ENCODE measurements at regions not wholly inside any gene's neighbourhood (a gene's known extent, or its start where the extent isn't known, plus 50 kb on each side); places are given as distances from the start of the nearest gene placed in this dataset.

GRCh38 chr4:114226179-114226578 lies 246.7 kb upstream of the ARSJ start:
- Histone ChIP-seq H2AFZ (no peak overlapping the region), H3K36me3 (ENCODE audit: low read depth) (no peaks in the 10 kb centered on the region), H3K4me2 (no peak overlapping the region), H3K27ac (no peak overlapping the region), H3K79me2 (ENCODE audit: low read depth) (no peaks in the 10 kb centered on the region), H3F3A (ENCODE audit: insufficient read depth, low read depth) (no peaks in the 10 kb centered on the region), H3K27me3 (ENCODE audit: insufficient read depth, low read depth) (no peaks in the 10 kb centered on the region), H4K20me1 (ENCODE audit: insufficient read depth) (no peaks in the 10 kb centered on the region), H3K9me2 (ENCODE audit: insufficient read depth) (no peaks in the 10 kb centered on the region), H3K4me1 (replicated peaks; ENCODE audit: insufficient read depth) (no peaks in the 10 kb centered on the region), H3K9me3 (ENCODE audit: insufficient read depth, low read depth) (no peaks in the 10 kb centered on the region), H3K4me3 (no peak overlapping the region)
- no peak for DNase-seq
- ChIA-PET CTCF (no interaction called here), POLR2A (ENCODE audit: unreplicated experiment) (no interaction called here)
- TF ChIP-seq EZH2 (IDR thresholded peaks at IDR 0.05; ENCODE audit: low read depth) (no peak), CTCF (conservative IDR thresholded peaks at IDR 0.05) (no peak)
- BruUV-seq (replicated peaks): no TSS peak
- intact Hi-C loops (cut with micrococcal nuclease; ENCODE audit: unreplicated experiment): no loop called here

- H3K36me3 ChIP-seq (ENCODE audit: low read depth): no peaks in the 10 kb centered on the region
- H3K4me1 ChIP-seq (replicated peaks; ENCODE audit: insufficient read depth): no peaks in the 10 kb centered on the region
- H2AFZ ChIP-seq: no peak overlapping the region
- POLR2A ChIA-PET (ENCODE audit: unreplicated experiment): no interaction called here
- CTCF ChIA-PET: no interaction called here
- H3K27ac ChIP-seq: no peak overlapping the region
- no TSS peak for BruUV-seq (replicated peaks)
- DNase-seq: no peak
- H3K9me3 ChIP-seq (ENCODE audit: insufficient read depth, low read depth): no peaks in the 10 kb centered on the region
- H3K4me3 ChIP-seq: no peak overlapping the region
- no peaks in the 10 kb centered on the region for H4K20me1 ChIP-seq (ENCODE audit: insufficient read depth)
- no peaks in the 10 kb centered on the region for H3K79me2 ChIP-seq (ENCODE audit: low read depth)
- intact Hi-C loops (cut with micrococcal nuclease; ENCODE audit: unreplicated experiment): no loop called here
- no peaks in the 10 kb centered on the region for H3K27me3 ChIP-seq (ENCODE audit: insufficient read depth, low read depth)
- H3K9me2 ChIP-seq (ENCODE audit: insufficient read depth): no peaks in the 10 kb centered on the region
- H3F3A ChIP-seq (ENCODE audit: insufficient read depth, low read depth): no peaks in the 10 kb centered on the region
- TF ChIP-seq EZH2 (IDR thresholded peaks at IDR 0.05; ENCODE audit: low read depth) (no peak), CTCF (conservative IDR thresholded peaks at IDR 0.05) (no peak)
- no peak overlapping the region for H3K4me2 ChIP-seq
Observed at GRCh38 chr4:114226968-114227760, 247.7 kb upstream of the ARSJ start.

- TF ChIP-seq CTCF (conservative IDR thresholded peaks at IDR 0.05): no peak
- no peak for TF ChIP-seq EZH2 (IDR thresholded peaks at IDR 0.05; ENCODE audit: low read depth)
- no peak overlapping the region for H2AFZ ChIP-seq
- ChIA-PET POLR2A (ENCODE audit: unreplicated experiment) (no interaction called here), CTCF (no interaction called here)
- H3K9me3 ChIP-seq (ENCODE audit: insufficient read depth, low read depth): no peaks in the 10 kb centered on the region
- intact Hi-C loops (cut with micrococcal nuclease; ENCODE audit: unreplicated experiment): no loop called here
- no peaks in the 10 kb centered on the region for H3K79me2 ChIP-seq (ENCODE audit: low read depth)
- no peak overlapping the region for H3K27ac ChIP-seq
- no peaks in the 10 kb centered on the region for H3K9me2 ChIP-seq (ENCODE audit: insufficient read depth)
- no peaks in the 10 kb centered on the region for H3K4me1 ChIP-seq (replicated peaks; ENCODE audit: insufficient read depth)
- H4K20me1 ChIP-seq (ENCODE audit: insufficient read depth): no peaks in the 10 kb centered on the region
- H3K4me3 ChIP-seq: no peak overlapping the region
- no peak for DNase-seq
- no peak overlapping the region for H3K4me2 ChIP-seq
- H3K27me3 ChIP-seq (ENCODE audit: insufficient read depth, low read depth): no peaks in the 10 kb centered on the region
- no peaks in the 10 kb centered on the region for H3F3A ChIP-seq (ENCODE audit: insufficient read depth, low read depth)
- BruUV-seq (replicated peaks): no TSS peak
- H3K36me3 ChIP-seq (ENCODE audit: low read depth): no peaks in the 10 kb centered on the region
Observed at GRCh38 chr4:114229706-114230105, 250.3 kb upstream of the ARSJ start.

All from PC-9 (cell line).